HG02571 (cell line): ENCODE measurements at regions not wholly inside any gene's neighbourhood (a gene's known extent, or its start where the extent isn't known, plus 50 kb on each side); places are given as distances from the start of the nearest gene placed in this dataset.
"Not testable (repeated sequence)": the region's sequence is repeated elsewhere in the genome, so short reads cannot be mapped to it uniquely, and the experiment has no call there.

Source experiments
- ATAC-seq: cut with Tn5 transposase; IDR thresholded peaks from one replicate; pipeline ENCODE4 v1.9.1; 2021; ENCODE audit warnings: mild to moderate bottlenecking, moderate library complexity; ENCODE audit not compliant: unreplicated experiment

DNA sequence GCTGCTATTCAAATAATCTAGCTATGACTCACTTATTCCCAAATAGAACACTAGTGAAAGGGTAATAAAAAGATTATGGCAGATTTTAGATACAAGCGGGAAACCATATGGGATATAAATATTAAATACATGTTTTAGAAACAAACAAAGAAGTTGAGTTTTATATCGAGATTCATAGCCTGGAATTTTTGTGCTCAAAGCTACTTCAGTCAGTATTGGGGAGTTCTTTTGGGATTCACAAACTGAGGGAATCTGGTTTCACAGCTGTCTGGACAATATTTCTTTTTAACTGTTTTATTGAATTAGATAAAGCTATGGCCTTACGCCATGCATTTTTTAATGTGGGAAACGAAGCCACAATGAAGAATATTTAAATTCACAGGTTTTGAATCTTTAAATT, 257.1 kb upstream of the PCDH20 start:
- no peak for ATAC-seq

DNA sequence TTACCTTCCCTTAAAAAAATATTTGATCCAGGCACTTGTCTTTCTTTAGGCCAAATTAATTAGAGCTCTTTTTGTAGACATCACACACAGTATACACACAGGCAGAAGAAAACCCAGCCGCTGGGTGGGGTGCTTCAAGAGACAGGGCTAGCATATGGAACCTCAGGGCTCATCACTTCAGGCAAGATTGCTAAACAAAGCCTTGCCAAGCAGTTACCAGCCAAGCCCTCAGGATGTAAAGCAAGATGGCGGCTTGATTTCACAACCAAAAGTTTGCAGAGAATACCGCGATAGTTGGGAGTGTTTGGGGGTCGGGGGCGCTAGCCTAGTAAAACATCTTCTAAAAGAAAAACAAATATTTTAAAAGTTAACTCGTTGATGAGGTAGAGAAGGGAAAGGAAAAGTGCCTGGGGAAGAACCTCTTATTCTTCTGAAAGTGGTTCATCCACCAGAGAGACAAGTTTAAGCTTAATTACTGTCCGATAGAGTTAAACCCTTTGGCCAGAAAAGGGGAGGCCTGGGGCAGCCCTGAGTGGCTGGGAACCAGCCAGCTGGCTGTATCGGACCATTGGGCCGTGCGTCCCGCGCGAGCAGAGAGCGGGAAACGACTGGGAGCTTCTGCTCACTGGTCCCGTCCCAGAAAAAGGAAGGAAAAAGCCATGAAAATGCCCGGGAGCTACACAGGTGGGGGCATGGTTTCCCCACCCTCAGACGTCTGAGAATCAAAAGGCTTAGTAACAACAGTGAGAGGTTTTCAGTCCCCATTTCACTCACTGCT, 254.9 kb upstream of the PCDH20 start:
- ATAC-seq, result no peak

DNA sequence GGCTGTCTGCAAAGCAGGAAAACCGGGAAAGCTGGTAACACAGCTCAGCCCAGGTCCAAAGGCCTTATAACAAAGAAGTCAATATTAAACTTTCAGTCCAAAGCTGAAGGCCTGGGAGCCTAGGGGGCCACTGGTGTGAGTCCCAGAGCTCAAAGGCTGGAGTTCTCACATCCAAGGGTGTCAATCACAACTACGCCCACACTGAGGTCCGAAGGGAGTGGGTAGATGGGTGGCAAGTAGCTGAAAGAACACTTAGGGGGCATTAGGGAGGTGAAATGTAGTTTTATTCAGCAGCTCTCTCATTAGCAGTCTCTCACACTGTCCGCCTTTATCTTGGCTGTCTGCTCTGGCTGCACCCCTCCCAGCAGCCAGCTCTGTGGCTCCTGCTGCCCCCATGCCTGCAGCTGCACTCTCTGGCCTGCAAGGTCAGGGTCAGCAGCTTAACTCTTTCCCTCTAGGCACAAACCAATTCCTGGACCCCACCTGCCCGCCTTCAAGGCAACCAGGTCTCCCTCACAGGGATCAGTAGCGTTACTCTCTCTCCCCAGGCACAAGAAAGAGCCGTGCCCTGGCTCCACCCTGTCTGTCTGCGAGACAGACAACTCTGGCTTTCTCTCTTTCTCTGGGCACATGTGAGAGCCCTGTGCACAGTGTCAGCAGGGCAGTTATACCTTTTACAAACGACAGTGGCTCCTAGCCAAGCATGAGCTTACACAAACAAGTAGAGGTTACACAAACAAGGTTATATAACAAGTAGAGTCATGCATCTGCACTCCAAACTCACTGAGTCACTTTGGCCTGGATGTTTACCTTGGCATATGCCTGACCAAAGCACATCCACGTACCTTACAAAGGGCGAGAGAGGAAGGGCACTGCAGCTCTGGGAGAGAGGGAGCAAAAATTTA, 249.4 kb upstream of the PCDH20 start:
- no peak for ATAC-seq

DNA sequence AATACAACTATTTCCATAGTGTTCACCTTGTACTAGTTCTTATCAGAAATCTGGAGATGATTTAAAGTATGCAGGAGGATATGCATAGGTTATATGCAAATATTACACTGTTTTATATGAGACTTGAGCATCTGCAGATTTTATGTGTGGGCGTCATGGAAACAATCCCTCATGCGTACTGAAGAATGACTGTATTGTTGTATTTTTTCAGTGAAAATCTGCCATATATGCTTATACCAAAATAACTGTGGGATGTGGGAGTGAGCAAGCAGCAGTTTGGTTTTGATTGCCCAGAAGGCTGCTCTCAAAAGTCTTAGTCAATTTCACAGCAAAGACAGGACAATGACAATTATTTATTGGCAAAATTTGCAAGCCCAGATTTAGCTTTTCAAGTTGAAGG, 238.8 kb upstream of the PCDH20 start:
- no peak for ATAC-seq

DNA sequence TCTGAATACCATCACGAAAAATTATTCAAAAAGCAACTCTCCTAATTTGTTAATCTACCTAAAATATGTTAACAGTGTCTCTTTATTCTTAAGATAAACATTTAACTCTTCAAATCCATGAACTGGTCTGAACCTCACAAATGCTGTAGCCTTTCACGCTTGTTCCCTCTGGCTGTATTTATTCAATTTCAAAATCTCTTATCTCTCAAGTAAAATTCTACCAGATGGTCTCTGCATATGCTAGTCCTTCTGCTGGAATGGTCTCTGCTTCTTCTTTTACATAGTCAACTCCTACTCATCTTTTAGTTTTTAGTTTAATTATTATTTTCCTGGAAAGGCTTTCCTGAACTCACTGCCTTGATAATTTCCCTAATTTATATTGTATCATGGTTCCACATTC, 232.9 kb upstream of the PCDH20 start:
- ATAC-seq, result no peak

DNA sequence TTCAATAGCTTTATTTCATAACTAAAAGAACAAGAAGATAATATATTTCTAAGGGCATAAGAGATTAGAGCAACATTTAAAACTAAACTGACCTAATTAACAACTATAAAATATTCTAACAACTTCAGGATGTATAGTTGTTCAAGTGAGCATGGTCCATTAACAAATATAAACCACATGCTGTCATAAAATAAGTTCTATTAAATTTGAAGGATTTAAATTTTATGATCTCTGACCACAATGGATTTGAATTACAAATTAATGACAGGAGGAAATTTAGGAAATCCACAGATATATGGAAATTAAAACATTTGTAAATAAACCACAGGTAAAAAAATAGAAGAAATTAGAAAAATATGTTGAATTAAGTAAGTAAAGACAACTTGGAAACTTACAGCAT, 196.5 kb upstream of the PCDH20 start:
- no peak for ATAC-seq

DNA sequence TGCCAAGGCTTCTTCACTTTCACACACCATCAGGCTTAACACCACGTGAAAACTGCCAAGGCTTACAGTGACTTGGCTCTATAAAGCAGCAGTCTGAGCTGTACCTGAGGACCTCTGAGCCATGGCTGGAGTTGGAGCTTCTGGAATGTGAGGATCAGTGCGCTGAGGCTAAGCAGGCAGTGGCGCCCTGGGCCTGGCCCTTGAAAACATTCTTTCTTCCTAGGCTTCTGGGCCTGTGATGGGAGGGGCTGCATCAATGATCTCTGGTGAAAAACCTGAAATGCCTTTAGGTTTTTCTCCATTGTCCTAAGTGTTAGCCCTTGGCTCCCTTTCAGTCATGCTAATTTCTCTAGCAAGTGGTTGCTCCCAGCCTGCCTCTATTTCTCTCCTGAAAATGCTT, 192.5 kb upstream of the PCDH20 start:
- no peak for ATAC-seq

DNA sequence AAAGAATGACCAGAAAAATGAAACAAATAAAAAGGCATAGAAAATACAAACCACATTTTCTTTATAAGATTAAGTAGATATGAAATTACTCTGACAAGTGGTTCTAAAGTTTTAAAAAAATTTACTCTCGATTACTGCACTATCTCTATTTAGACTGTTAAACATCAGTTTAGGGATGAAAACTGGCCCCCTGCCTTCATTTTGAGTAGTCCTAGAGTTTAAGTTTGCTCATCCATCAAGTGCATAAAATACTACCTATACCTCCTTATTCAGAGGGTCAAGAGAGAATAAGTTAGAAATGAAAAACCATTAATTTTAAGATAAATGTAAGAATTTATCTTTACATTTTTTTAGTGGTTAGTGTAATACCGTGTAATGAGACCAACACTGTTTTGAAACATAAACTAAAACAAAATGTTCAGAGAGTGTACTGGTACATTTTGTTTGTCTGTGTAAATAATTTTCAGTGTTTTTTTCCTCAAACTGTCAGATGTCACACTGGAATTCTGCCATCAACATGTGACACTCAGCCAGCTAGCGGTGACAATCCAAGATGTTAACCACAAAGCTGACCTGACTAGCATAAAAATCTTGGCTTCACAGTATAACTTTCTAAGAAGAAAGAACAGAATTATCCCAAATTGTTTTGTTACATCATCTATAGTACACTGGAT, 184.8 kb upstream of the PCDH20 start:
- no peak for ATAC-seq

DNA sequence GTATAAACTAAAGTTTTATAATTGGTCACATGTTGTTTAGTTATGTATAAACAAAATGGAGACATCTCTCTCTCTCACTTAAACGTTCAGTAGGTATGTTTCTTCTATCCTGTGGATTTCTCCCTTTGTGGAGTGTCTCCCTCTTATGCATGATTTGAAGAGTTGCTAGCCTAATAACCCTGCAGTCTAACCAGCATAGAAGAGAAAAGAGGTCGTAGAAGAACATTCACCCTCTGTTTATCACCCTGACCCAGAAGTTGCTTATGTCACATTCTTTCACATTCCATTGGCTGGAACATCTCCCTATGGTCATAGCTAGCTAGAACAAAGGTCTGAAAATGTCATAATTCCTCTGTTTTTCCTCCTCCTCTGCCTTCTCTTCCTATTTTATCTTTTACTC, 176.8 kb upstream of the PCDH20 start:
- ATAC-seq, result no peak

DNA sequence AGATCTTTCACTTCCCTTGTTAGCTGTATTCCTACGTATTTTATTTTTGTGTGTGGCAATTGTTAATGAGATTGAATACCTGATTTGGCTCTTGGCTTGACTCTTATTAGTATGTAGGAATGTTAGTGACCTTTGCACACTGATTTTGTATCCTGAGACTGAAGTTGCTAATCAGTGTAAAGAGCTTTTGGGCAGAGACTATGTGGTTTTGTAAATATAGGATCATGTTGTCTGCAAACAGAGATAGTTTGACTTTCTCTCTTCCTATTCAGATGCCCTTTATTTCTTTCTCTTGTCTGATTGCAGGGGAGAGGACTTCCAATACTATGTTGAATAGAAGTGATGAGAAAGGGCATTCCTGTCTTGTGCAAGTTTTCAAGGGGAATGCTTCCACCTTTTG, 160.3 kb upstream of the PCDH20 start:
- no peak for ATAC-seq

DNA sequence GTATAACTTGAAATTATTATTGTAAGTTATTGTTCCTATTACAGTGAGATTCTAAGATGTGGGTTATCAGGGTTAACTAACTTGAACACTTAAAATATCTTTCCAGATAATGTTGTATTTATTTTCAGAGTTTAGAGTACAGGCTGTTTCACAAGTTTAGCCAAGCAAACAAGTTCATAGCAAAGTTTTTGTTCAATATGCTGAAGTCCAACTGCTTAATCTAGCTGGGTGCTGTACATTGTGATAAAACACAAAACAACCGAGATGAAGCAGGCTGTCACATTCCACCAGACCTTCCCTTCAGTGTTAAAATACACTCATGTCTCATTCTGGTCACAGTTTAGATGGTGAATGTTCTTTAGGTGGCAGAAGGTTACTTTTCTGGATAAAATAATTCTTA, 148.0 kb upstream of the PCDH20 start:
- ATAC-seq, result no peak

DNA sequence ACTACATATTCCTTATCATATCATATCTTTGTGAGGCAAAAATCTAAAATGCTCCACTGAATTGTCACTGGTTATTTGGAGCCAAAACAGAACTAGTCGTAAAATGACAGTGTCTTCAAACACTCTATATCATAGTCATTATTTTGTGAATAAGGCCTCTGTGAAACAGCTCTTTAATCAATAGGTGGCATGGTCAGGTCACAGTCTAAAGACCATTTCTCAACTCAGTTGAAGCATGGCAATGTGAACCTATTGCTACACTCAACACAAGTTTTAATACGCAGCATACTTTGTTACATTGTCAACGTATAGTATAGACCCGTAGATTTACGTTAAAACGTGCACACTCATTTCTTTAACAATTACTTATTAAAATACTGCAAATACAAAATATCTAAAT, 131.3 kb upstream of the PCDH20 start:
- no peak for ATAC-seq

DNA sequence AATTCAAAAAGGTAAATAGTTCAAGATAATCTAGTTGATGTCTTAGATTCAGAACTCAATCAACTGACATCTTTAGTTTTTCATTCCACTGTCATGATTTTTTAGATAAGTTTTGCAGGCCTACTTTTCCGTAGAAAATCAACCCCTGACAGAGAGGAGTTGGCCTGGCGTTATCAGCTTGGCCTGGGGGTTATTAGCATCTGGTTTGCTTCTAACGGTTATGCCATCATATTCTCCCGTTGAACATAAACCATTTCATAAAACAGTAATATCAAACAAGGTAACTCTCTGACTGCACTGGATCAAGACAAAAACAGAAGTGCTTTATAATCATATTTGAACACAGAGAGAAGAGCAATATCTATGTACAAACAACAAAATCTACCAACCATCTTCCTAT, 130.8 kb upstream of the PCDH20 start:
- ATAC-seq, result no peak

DNA sequence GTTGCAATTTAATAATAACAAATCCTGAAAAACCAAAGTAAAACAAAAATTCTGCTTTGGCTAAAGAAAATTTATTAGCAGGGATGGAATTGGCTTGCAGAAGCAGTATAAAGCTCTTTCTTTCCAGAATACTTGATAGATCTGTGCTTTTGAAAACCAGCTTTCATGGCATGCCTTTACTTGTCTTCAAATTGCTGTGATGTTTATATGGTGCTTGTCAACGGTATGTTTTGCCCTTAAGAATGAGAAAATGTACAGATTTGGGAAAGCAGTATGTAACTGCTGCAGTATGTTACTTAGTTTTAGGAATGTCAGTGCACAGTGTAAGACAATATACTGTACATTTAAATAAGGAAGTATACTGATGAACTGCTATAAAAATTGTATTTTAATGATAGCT, 120.8 kb upstream of the PCDH20 start:
- no peak for ATAC-seq

DNA sequence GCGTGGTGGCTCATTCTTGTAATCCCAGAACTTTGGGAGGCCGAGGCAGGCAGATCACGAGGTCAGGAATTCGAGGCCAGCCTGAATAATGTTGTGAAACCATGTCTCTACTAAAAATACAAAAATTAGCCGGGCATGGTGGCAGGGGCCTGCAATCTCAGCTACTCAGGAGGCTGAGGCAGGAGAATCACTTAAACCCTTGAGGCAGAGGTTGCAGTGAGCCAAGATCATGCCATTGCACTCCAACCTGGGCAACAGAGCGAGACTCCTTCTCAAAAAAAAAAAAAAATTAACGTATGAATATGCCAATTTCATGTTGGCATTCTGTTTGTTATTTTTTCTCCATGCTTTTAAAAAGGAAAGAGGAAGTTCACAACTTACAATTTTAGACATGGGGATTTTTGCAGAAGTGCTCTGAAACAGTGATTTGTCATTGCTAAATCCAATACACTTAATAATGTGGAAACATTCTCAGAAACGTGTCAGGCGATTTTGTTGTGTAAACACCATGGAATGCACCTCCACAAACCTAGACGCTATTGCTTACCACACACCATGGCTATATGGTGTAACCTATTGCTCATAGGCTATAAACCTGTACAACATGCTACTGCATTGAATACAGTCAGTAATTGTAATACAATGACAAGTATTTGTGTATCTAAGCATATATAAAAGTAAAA, 115.9 kb upstream of the PCDH20 start:
- ATAC-seq, result no peak

DNA sequence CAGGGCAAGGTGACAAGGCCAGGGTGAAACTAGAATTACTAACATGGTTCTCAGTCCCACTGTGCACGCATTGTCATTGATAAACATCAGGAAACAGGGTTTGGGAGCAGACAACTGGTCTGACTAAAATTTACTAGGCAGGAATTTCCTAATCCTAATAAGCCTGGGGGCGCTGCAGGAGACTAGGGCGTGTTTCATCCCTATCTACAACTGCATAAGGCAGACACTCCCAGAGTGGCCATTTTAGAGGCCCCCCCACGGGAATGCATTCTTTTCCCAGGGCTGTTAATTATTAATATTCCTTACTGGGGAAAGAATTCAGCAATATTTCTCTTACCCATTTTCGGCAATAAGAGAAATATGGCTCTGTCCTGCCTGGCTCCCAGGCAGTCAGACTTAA, 103.6 kb upstream of the PCDH20 start:
- ATAC-seq, result not testable (repeated sequence)

DNA sequence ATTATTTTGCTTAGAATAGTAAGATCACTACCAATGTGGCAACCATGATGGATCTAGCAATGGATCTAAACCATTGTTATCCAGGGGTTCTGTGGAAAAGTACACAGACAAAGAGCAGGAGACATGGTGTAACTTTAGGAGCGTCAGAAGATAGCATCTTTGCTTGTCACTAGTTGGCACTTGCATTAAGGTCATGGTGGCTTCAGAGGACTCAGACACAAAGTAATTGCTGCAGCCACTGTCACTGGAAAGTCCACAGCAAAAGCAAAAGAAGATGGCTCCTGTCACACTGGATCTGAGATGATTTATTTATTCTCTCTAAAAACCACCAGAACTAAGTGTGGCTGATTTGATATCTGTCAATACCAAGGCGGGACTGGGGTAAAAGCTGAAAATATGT, 93.3 kb upstream of the PCDH20 start:
- ATAC-seq, result no peak

DNA sequence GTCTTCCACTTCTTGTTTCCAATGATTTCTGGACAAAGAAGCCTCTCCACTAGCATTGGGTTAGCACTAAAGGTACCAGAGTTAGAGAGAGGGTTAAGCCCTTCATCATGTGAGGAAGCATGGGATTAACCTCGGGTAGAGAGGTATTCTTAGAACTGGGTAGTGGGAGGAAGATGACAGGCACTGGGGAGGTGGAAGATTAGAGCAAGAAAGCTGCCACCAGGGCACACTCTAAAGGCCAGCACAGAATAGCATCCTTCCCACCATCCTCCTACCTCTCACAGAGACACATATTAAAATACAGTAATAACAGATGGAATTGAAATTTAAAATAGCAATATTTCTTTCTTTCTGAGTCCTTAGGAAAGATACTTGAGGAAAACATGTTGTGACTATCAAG, 84.5 kb upstream of the PCDH20 start:
- no peak for ATAC-seq

DNA sequence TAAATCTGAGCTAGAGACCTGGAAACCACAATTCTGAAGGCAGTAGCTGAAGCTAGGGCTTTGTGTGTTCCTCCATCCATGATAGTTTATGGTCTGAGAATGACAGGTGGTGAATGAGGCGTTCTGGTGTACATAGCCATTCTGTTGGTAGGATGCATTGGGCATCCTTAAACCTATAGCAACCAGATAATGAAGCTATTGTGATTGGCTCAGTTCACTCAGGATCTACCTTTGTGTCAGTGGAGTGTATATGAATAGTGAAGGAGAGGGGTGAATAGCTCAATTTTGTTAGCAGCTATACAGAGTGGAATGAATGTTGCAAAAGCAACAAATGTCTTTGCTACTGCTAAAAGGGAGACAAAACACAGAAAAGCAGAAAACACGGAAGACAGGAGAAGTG, 80.0 kb upstream of the PCDH20 start:
- no peak for ATAC-seq

DNA sequence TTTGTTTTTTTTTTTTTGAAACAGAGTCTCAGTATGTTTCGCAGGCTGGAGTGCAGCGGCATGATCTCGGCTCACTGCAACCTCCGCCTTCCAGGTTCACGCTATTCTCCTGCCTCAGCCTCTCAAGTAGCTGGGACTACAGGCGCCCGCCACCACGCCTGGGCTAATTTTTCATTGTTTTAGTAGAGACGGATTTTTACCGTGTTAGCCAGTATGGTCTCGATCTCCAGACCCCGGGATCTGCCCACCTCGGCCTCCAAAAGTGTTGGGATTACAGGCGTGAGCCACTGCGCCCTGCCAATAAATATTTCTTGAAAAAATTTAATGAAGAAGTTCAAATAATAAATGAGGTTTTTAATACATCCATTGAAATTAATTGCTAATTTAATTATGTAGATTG, 77.9 kb upstream of the PCDH20 start:
- not testable (repeated sequence) for ATAC-seq

DNA sequence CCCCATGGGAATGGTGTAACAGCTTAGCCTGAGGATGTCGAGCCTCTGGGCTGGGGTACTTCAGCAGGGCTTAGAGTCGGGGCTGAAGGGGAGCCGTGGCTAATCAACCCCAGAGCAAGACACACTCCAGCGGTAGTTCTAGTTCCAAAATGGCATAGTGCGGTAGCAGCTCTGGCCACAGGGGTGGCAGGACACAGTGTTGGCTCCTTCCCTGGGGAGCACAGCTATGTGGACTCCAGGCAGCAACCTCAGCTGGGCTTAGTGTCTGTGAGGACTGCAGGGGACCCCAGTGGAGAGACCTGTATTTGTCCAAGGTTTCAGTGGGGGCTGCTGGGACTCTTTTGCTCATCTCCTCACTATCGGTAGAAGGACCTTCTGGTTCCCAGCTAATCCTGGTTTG, 70.8 kb upstream of the PCDH20 start:
- ATAC-seq, result no peak
